ENCODE measurements at regions not wholly inside any gene's neighbourhood (a gene's known extent, or its start where the extent isn't known, plus 50 kb on each side); places are given as distances from the start of the nearest gene placed in this dataset.

GRCh38 chr12:11592484-11592883, 57.0 kb upstream of the ETV6 start:
- no peak for TF ChIP-seq CTCF (conservative IDR thresholded peaks at IDR 0.05; ENCODE audit: low read depth in 2 of 2)
- TF ChIP-seq REST (IDR thresholded peaks at IDR 0.05; ENCODE audit: unreplicated experiment), result no peak
- TF ChIP-seq EZH2 (IDR thresholded peaks at IDR 0.05; ENCODE audit: low read depth, unreplicated experiment), result no peak
- no peak for TF ChIP-seq POLR2AphosphoS5 (IDR thresholded peaks at IDR 0.05; ENCODE audit: low read depth)
- no peak for TF ChIP-seq EZH2phosphoT487 (IDR thresholded peaks at IDR 0.05; ENCODE audit: unreplicated experiment)
- TF ChIP-seq ZNF331 (CRISPR knock-in tag; IDR thresholded peaks at IDR 0.05; ENCODE audit: low read depth), result no peak
- TF ChIP-seq ZNF114 (CRISPR knock-in tag; IDR thresholded peaks at IDR 0.05), result no peak
- no peak for TF ChIP-seq STAT1 (IDR thresholded peaks at IDR 0.05; ENCODE audit: unreplicated experiment)
- TF ChIP-seq ETS1 (IDR thresholded peaks at IDR 0.05), result no peak
- no peak for TF ChIP-seq CREB1 (CRISPR knock-in tag; IDR thresholded peaks at IDR 0.05; ENCODE audit: low read depth)
- no peak for TF ChIP-seq NANOG (IDR thresholded peaks at IDR 0.05; ENCODE audit: borderline replicate concordance)
- TF ChIP-seq JUNB (IDR thresholded peaks at IDR 0.05; ENCODE audit: unreplicated experiment), result no peak
